ENCODE measurements at regions not wholly inside any gene's neighbourhood (a gene's known extent, or its start where the extent isn't known, plus 50 kb on each side); places are given as distances from the start of the nearest gene placed in this dataset.

GRCh38 chr12:111171345-111171744 lies 197.6 kb downstream of the PHETA1 start:
- Histone ChIP-seq H3K9ac (ENCODE audit: low read depth, low read length) (no peak overlapping the region), H3K4me1 (ENCODE audit: insufficient read depth, low read length) (no peaks in the 10 kb centered on the region), H3K9me3 (ENCODE audit: insufficient read depth, low read depth, low read length) (no peaks in the 10 kb centered on the region), H3K27ac (ENCODE audit: low read depth, low read length) (no peak overlapping the region), H3K4me3 (ENCODE audit: low read length) (no peak overlapping the region), H3K27me3 (ENCODE audit: insufficient read depth, low read length) (no peaks in the 10 kb centered on the region), H3K36me3 (ENCODE audit: insufficient read depth, low read length) (no peaks in the 10 kb centered on the region)
- 95% methylated on average over 9 of the region's 9 CpGs for WGBS

DNA sequence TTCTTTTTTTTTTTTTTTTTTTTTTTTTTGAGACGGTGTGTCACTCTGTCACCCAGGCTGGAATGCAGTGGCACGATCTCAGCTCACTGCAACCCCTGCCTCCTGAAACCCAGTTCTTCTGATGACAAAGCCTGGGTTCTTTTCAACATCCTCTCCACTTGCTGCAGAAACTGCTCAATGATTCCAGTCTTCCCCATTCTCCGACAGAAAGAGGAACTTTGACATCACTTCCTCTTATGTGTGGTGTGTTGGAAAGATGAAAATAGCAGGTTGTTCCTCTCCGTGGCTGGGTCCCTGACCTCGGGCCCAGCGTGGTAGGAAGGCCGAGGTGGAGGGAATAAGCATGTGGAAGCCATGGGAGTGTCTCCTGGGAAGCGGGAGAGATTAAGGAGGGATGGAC lies 198.4 kb downstream of the PHETA1 start:
- Histone ChIP-seq H3K27ac (ENCODE audit: low read depth, low read length) (no peak overlapping the region), H3K9me3 (ENCODE audit: insufficient read depth, low read depth, low read length) (no peaks in the 10 kb centered on the region), H3K36me3 (ENCODE audit: insufficient read depth, low read length) (no peaks in the 10 kb centered on the region), H3K4me3 (ENCODE audit: low read length) (no peak overlapping the region), H3K4me1 (ENCODE audit: insufficient read depth, low read length) (no peaks in the 10 kb centered on the region), H3K27me3 (ENCODE audit: insufficient read depth, low read length) (no peaks in the 10 kb centered on the region), H3K9ac (ENCODE audit: low read depth, low read length) (no peak overlapping the region)
- WGBS = 91% methylated on average over 8 of the region's 8 CpGs

- Histone ChIP-seq H3K4me3 (ENCODE audit: low read length) (no peak overlapping the region), H3K9me3 (ENCODE audit: insufficient read depth, low read depth, low read length) (no peaks in the 10 kb centered on the region), H3K27ac (ENCODE audit: low read depth, low read length) (no peak overlapping the region), H3K4me1 (ENCODE audit: insufficient read depth, low read length) (no peaks in the 10 kb centered on the region), H3K9ac (ENCODE audit: low read depth, low read length) (no peak overlapping the region), H3K36me3 (ENCODE audit: insufficient read depth, low read length) (no peaks in the 10 kb centered on the region), H3K27me3 (ENCODE audit: insufficient read depth, low read length) (no peaks in the 10 kb centered on the region)
- WGBS = 92% methylated on average over 13 of the region's 13 CpGs
Observed at GRCh38 chr12:111169456-111169855, 199.4 kb downstream of the PHETA1 start.

DNA sequence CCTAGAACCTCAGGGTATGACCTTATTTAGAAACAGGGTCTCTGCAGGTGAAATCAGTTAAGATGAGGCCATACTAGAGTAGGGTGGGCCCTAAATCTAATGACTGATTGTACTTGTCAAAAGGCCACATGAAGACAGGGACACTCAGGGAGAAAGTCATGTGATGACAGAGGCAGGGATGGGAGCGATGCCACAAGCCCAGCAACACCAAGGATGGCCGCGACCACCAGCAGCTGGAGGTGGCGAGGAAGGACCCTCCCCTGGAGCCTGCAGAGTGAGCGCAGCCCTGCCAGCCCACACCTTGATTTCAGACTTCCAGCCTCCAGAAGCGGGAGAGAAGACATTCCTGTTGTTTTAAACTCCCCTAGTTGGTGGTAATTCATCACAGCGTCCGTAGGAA lies 199.9 kb downstream of the PHETA1 start:
- WGBS = 91% methylated on average over 8 of the region's 8 CpGs

GRCh38 chr12:111168009-111168900 lies 200.6 kb downstream of the PHETA1 start:
- Histone ChIP-seq H3K4me3 (ENCODE audit: low read length) (no peak overlapping the region), H3K36me3 (ENCODE audit: insufficient read depth, low read length) (no peaks in the 10 kb centered on the region), H3K9me3 (ENCODE audit: insufficient read depth, low read depth, low read length) (no peaks in the 10 kb centered on the region), H3K4me1 (ENCODE audit: insufficient read depth, low read length) (no peaks in the 10 kb centered on the region), H3K9ac (ENCODE audit: low read depth, low read length) (no peak overlapping the region), H3K27me3 (ENCODE audit: insufficient read depth, low read length) (no peaks in the 10 kb centered on the region), H3K27ac (ENCODE audit: low read depth, low read length) (no peak overlapping the region)
- WGBS = 87% methylated on average over 16 of the region's 16 CpGs

More for the DNA sequence above, 199.9 kb downstream of the PHETA1 start:
- Histone ChIP-seq H3K4me1 (ENCODE audit: insufficient read depth, low read length) (no peaks in the 10 kb centered on the region), H3K36me3 (ENCODE audit: insufficient read depth, low read length) (no peaks in the 10 kb centered on the region), H3K9ac (ENCODE audit: low read depth, low read length) (no peak overlapping the region), H3K27me3 (ENCODE audit: insufficient read depth, low read length) (no peaks in the 10 kb centered on the region), H3K9me3 (ENCODE audit: insufficient read depth, low read depth, low read length) (no peaks in the 10 kb centered on the region), H3K4me3 (ENCODE audit: low read length) (no peak overlapping the region), H3K27ac (ENCODE audit: low read depth, low read length) (no peak overlapping the region)

- WGBS = 93% methylated on average over 22 of the region's 22 CpGs
- Histone ChIP-seq H3K36me3 (ENCODE audit: insufficient read depth, low read length) (no peaks in the 10 kb centered on the region), H3K9me3 (ENCODE audit: insufficient read depth, low read depth, low read length) (no peaks in the 10 kb centered on the region), H3K4me3 (ENCODE audit: low read length) (no peak overlapping the region), H3K27ac (ENCODE audit: low read depth, low read length) (no peak overlapping the region), H3K4me1 (ENCODE audit: insufficient read depth, low read length) (no peaks in the 10 kb centered on the region), H3K27me3 (ENCODE audit: insufficient read depth, low read length) (no peaks in the 10 kb centered on the region), H3K9ac (ENCODE audit: low read depth, low read length) (no peak overlapping the region)
Observed at GRCh38 chr12:111166779-111167540, 201.9 kb downstream of the PHETA1 start.

DNA sequence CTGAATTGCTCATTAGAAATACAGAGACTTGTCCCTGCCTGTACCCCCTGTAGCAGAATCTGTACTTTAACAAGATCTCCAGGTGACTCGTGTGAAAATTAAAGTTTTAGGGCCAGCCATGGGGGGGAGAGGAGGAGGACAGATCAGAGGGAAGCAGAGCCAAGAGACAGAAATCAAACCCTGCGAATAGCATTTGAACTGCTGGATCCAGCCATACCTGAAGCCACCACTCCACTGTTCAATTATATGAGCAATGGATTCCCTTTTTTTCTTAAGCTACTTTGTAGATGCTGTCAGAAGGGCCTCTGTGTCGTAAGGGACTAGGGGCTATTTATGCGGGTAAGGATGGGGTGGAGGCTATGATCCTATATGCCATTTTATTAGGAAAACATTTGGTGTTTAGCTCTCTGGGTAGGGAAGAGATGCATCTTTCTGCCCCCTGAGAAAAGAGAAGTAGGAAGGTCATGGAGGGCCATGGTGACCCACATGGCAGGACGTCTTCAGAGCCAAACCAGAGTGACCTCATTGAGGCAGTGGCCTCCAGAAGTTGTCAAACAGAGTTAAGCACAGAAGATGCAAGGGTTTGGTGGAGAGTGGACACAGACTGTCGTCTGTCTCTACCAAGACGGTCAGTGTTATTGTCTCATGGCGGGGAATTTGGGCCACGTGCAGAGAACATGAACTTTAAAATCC lies 203.9 kb downstream of the PHETA1 start:
- H3K4me1 ChIP-seq (ENCODE audit: insufficient read depth, low read length) = no peaks in the 10 kb centered on the region; the same call in 1 of the 2 replicates
- no peak overlapping the region for H3K27ac ChIP-seq (ENCODE audit: low read depth, low read length)
- no peaks in the 10 kb centered on the region for H3K36me3 ChIP-seq (ENCODE audit: insufficient read depth, low read length)
- H3K9me3 ChIP-seq (ENCODE audit: insufficient read depth, low read depth, low read length) = no peaks in the 10 kb centered on the region
- no peak overlapping the region for H3K9ac ChIP-seq (ENCODE audit: low read depth, low read length)
- no peak overlapping the region for H3K4me3 ChIP-seq (ENCODE audit: low read length)
- WGBS = 93% methylated on average over 9 of the region's 9 CpGs
- no peaks in the 10 kb centered on the region for H3K27me3 ChIP-seq (ENCODE audit: insufficient read depth, low read length)

DNA sequence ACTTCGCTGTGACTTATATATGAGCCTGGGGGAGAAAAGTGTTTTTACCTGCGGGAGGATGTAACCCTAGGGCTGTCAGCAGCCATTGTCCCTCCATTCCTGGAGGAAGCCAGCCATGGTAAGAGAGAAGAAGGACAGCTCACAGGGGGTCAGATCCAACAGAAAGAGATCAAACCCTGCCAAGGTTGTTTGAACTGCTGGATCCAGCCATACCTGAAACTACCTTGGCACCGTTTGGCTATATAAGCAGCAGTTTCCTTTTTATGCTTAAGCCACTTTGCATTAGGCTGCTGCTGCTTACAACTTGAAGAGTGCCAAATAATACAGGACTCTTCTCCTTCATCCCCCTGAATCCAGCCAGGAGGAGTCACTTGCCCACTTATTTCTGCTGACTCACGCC lies 205.5 kb downstream of the PHETA1 start:
- H3K4me3 ChIP-seq (ENCODE audit: low read length) = no peak overlapping the region
- H3K9ac ChIP-seq (ENCODE audit: low read depth, low read length) = no peak overlapping the region
- WGBS = 90% methylated on average over 4 of the region's 4 CpGs
- H3K36me3 ChIP-seq (ENCODE audit: insufficient read depth, low read length) = no peaks in the 10 kb centered on the region
- H3K27ac ChIP-seq (ENCODE audit: low read depth, low read length) = no peak overlapping the region
- no peaks in the 10 kb centered on the region for H3K9me3 ChIP-seq (ENCODE audit: insufficient read depth, low read depth, low read length)
- H3K27me3 ChIP-seq (ENCODE audit: insufficient read depth, low read length) = no peaks in the 10 kb centered on the region
- peaks cover 8% of the 10 kb centered on the region for H3K4me1 ChIP-seq (ENCODE audit: insufficient read depth, low read length)

GRCh38 chr12:111161898-111162297 lies 207.0 kb downstream of the PHETA1 start:
- 96% methylated on average over 7 of the region's 7 CpGs for WGBS
- Histone ChIP-seq H3K27ac (ENCODE audit: low read depth, low read length) (no peak overlapping the region), H3K4me1 (ENCODE audit: insufficient read depth, low read length) (peaks cover 8% of the 10 kb centered on the region), H3K36me3 (ENCODE audit: insufficient read depth, low read length) (no peaks in the 10 kb centered on the region), H3K4me3 (ENCODE audit: low read length) (no peak overlapping the region), H3K27me3 (ENCODE audit: insufficient read depth, low read length) (no peaks in the 10 kb centered on the region), H3K9me3 (ENCODE audit: insufficient read depth, low read depth, low read length) (no peaks in the 10 kb centered on the region), H3K9ac (ENCODE audit: low read depth, low read length) (no peak overlapping the region)

- Histone ChIP-seq H3K27me3 (ENCODE audit: insufficient read depth, low read length) (no peaks in the 10 kb centered on the region), H3K36me3 (ENCODE audit: insufficient read depth, low read length) (no peaks in the 10 kb centered on the region), H3K9ac (ENCODE audit: low read depth, low read length) (no peak overlapping the region), H3K4me3 (ENCODE audit: low read length) (no peak overlapping the region), H3K4me1 (ENCODE audit: insufficient read depth, low read length) (peaks cover 8% of the 10 kb centered on the region), H3K9me3 (ENCODE audit: insufficient read depth, low read depth, low read length) (no peaks in the 10 kb centered on the region), H3K27ac (ENCODE audit: low read depth, low read length) (no peak overlapping the region)
- 86% methylated on average over 25 of the region's 25 CpGs for WGBS
Observed at GRCh38 chr12:111160350-111161241, 208.3 kb downstream of the PHETA1 start.
